IMR-90 (cell line): ENCODE measurements at regions not wholly inside any gene's neighbourhood (a gene's known extent, or its start where the extent isn't known, plus 50 kb on each side); places are given as distances from the start of the nearest gene placed in this dataset.

Experiments used
- ATAC-seq: fragments of 200-7000 bp; cut with Tn5 transposase; 2 replicates; pipeline ENCODE4 v1.9.1; 2020; ENCODE audit warnings: low read depth, mild to moderate bottlenecking, moderate library complexity
- BruUV-seq: library from RNA; stranded (reverse); fragments of 400-500 nt; replicated peaks from 2 replicates; lab custom pipeline; 2021; lab: Mats Ljungman, UMichigan
- CTCF ChIA-PET: fragments of 300-600 bp; formaldehyde crosslinking; extraction: SDS; loops from one replicate; lab custom pipeline; 2021; ENCODE audit warnings: antibody characterized with exemption; lab: Yijun Ruan, JAX
- POLR2A ChIA-PET: fragments of 300-600 bp; sonication (Branson Sonifier 250); formaldehyde crosslinking; loops from one replicate; lab custom pipeline; 2022; ENCODE audit warnings: antibody characterized with exemption; ENCODE audit not compliant: unreplicated experiment; lab: Charles Lee
- DNase-seq: peaks from one replicate; pipeline ENCODE4 v3.0.0; 2013
- H2AFZ ChIP-seq: replicated peaks from 2 replicates; pipeline ENCODE3; 2013; ENCODE audit warnings: low read length, mild to moderate bottlenecking; ENCODE audit not compliant: poor library complexity
- H2AK5ac ChIP-seq: 2 replicates; pipeline ENCODE4 v1.6.1; 2013; ENCODE audit warnings: low read depth, low read length, inconsistent platforms
- H2AK9ac ChIP-seq: replicated peaks from 2 replicates; pipeline ENCODE3; 2013; ENCODE audit warnings: mild to moderate bottlenecking, low read depth, low read length, moderate library complexity; ENCODE audit not compliant: poor library complexity
- H2BK120ac ChIP-seq: 2 replicates; pipeline ENCODE4 v1.6.1; 2013; ENCODE audit warnings: low read depth, low read length, inconsistent platforms
- H2BK15ac ChIP-seq: 3 replicates; pipeline ENCODE4 v1.6.1; 2013; ENCODE audit warnings: low read depth, low read length, inconsistent platforms
- H2BK20ac ChIP-seq: 2 replicates; pipeline ENCODE4 v1.6.1; 2013; ENCODE audit warnings: low read depth, mild to moderate bottlenecking, inconsistent platforms, low read length, moderate library complexity
- H2BK5ac ChIP-seq: 2 replicates; pipeline ENCODE4 v1.6.1; 2013; ENCODE audit warnings: mild to moderate bottlenecking, low read depth, low read length, inconsistent platforms; ENCODE audit not compliant: poor library complexity, severe bottlenecking
- H3K14ac ChIP-seq: replicated peaks from 2 replicates; pipeline ENCODE4 v1.6.1; 2013; ENCODE audit warnings: low read depth, low read length, inconsistent platforms
- H3K18ac ChIP-seq: 2 replicates; pipeline ENCODE4 v1.6.1; 2013; ENCODE audit warnings: low read depth, low read length, control low read depth
- H3K23ac ChIP-seq: 2 replicates; pipeline ENCODE4 v1.6.1; 2013; ENCODE audit warnings: low read depth, low read length, inconsistent platforms
- H3K27ac ChIP-seq: 2 replicates; pipeline ENCODE4 v1.5.1; 2013; ENCODE audit warnings: mild to moderate bottlenecking, control low read depth, low read length; ENCODE audit not compliant: insufficient read depth
- H3K27me3 ChIP-seq: 2 replicates; pipeline ENCODE4 v1.6.1; 2013; ENCODE audit warnings: low read length; ENCODE audit not compliant: control insufficient read depth, insufficient read depth
- H3K36me3 ChIP-seq: 2 replicates; pipeline ENCODE4 v1.6.1; 2013; ENCODE audit warnings: low read length, mixed read lengths; ENCODE audit not compliant: control insufficient read depth, insufficient read depth
- H3K4ac ChIP-seq: 2 replicates; pipeline ENCODE4 v1.6.1; 2013; ENCODE audit warnings: low read depth, low read length, inconsistent platforms
- H3K4me1 ChIP-seq: 2 replicates; pipeline ENCODE4 v1.6.1; 2013; ENCODE audit warnings: low read length, mixed read lengths; ENCODE audit not compliant: control insufficient read depth, insufficient read depth
- H3K4me2 ChIP-seq: 2 replicates; pipeline ENCODE4 v1.6.1; 2013; ENCODE audit warnings: low read depth, mild to moderate bottlenecking, control low read depth, low read length, moderate library complexity
- H3K4me3 ChIP-seq: 2 replicates; pipeline ENCODE4 v1.5.1; 2013; ENCODE audit warnings: low read depth, mild to moderate bottlenecking, control low read depth, low read length, moderate library complexity; ENCODE audit not compliant: insufficient read depth
- H3K56ac ChIP-seq: 2 replicates; pipeline ENCODE4 v1.6.1; 2013; ENCODE audit warnings: low read length, inconsistent platforms; ENCODE audit not compliant: insufficient read depth; ENCODE audit errors: extremely low read depth
- H3K79me1 ChIP-seq, 2 experiments: 2 replicates each; pipeline ENCODE4 v1.6.1; 2013; ENCODE audit warnings: low read length in 2 of 2, inconsistent platforms in 1 of 2, low read depth in 1 of 2
- H3K9ac ChIP-seq: 2 replicates; pipeline ENCODE4 v1.6.1; 2013; ENCODE audit warnings: low read depth, low read length, control low read depth
- H3K9me1 ChIP-seq: 2 replicates; pipeline ENCODE4 v1.6.1; 2013; ENCODE audit warnings: low read length, inconsistent platforms; ENCODE audit not compliant: insufficient read depth
- H3K9me3 ChIP-seq: 2 replicates; pipeline ENCODE4 v1.6.1; 2013; ENCODE audit warnings: low read length; ENCODE audit not compliant: control insufficient read depth, insufficient read depth
- H4K20me1 ChIP-seq: 2 replicates; pipeline ENCODE4 v1.6.1; 2013; ENCODE audit warnings: low read length, inconsistent platforms; ENCODE audit not compliant: insufficient read depth
- H4K5ac ChIP-seq: 2 replicates; pipeline ENCODE4 v1.6.1; 2013; ENCODE audit warnings: mild to moderate bottlenecking, low read depth, low read length, control low read depth
- H4K8ac ChIP-seq, 2 experiments: 2 replicates each; pipeline ENCODE4 v1.6.1; 2013; ENCODE audit warnings: low read depth in 2 of 2, low read length in 2 of 2, control low read depth in 1 of 2, inconsistent platforms in 1 of 2
- H4K91ac ChIP-seq: 2 replicates; pipeline ENCODE4 v1.6.1; 2013; ENCODE audit warnings: low read depth, low read length, inconsistent platforms; ENCODE audit not compliant: insufficient read depth
- BHLHE40 ChIP-seq: fragments of 150-350 bp; IDR thresholded peaks from 2 replicates; pipeline ENCODE4 v1.6.1; 2016; ENCODE audit warnings: mild to moderate bottlenecking, low read depth, low read length
- CEBPB ChIP-seq: IDR thresholded peaks from 2 replicates; pipeline ENCODE4 v1.6.1; 2012; ENCODE audit warnings: low read depth, low read length, improper control_type of control experiment
- CHD1 ChIP-seq: IDR thresholded peaks from 2 replicates; pipeline ENCODE4 v1.6.1; 2012; ENCODE audit warnings: low read depth, low read length, improper control_type of control experiment
- CTCF ChIP-seq: conservative IDR thresholded peaks from 2 replicates; pipeline ENCODE4 v1.5.1; 2012; ENCODE audit warnings: mild to moderate bottlenecking, low read depth, low read length, improper control_type of control experiment
- MAFK ChIP-seq: IDR thresholded peaks from 2 replicates; pipeline ENCODE4 v1.6.1; 2012; ENCODE audit warnings: low read depth, low read length, improper control_type of control experiment
- MAZ ChIP-seq: IDR thresholded peaks from 2 replicates; pipeline ENCODE4 v1.6.1; 2012; ENCODE audit warnings: low read depth, mild to moderate bottlenecking, low read length, improper control_type of control experiment, moderate library complexity, borderline replicate concordance
- MXI1 ChIP-seq: IDR thresholded peaks from 2 replicates; pipeline ENCODE4 v1.6.1; 2012; ENCODE audit warnings: low read depth, mild to moderate bottlenecking, low read length, moderate library complexity, borderline replicate concordance
- NFE2L2 ChIP-seq: fragments of 150-350 bp; IDR thresholded peaks from 2 replicates; pipeline ENCODE4 v1.6.1; 2016; ENCODE audit warnings: low read depth, mild to moderate bottlenecking, low read length
- RAD21 ChIP-seq: IDR thresholded peaks from 2 replicates; pipeline ENCODE4 v1.6.1; 2012; ENCODE audit warnings: low read length, improper control_type of control experiment
- RCOR1 ChIP-seq: IDR thresholded peaks from 2 replicates; pipeline ENCODE4 v1.6.1; 2012; ENCODE audit warnings: mild to moderate bottlenecking, low read length, improper control_type of control experiment; ENCODE audit not compliant: insufficient replicate concordance
- RFX5 ChIP-seq: IDR thresholded peaks from 2 replicates; pipeline ENCODE4 v1.8.0; 2012; ENCODE audit warnings: low read depth, mild to moderate bottlenecking, low read length, moderate library complexity
- SMC3 ChIP-seq: fragments of 150-350 bp; IDR thresholded peaks from 2 replicates; pipeline ENCODE4 v1.6.1; 2016; ENCODE audit warnings: low read depth, mild to moderate bottlenecking, antibody characterized with exemption, low read length, moderate library complexity
- whole genome bisulfite sequencing, 2 experiments: methylation state at CpG; one replicate each; pipeline versions ENCODE4 v1.1.5 to v1.1.7; 2013; ENCODE audit warnings: missing lambda C conversion rate in 2 of 2; ENCODE audit not compliant: insufficient read length in 1 of 2; ENCODE audit errors: extremely low coverage in 2 of 2; 5-methylcytosine and 5-hydroxymethylcytosine counted together
- dilution Hi-C: fragments of 300-500 bp; cut with HindIII; formaldehyde crosslinking; loops from one replicate; pipeline ENCODE4 v1.14.3; 2018; ENCODE audit warnings: low sequenced_read_pairs; ENCODE audit not compliant: unreplicated experiment
- in situ Hi-C: fragments of 300-500 bp; cut with MboI; formaldehyde crosslinking; loops from 3 replicates; pipeline ENCODE4 v1.14.3; 2019; ENCODE audit warnings: low sequenced_read_pairs, inconsistent platforms, mixed read lengths
- intact Hi-C: fragments of 100-400 bp; cut with micrococcal nuclease; formaldehyde crosslinking; loops from 2 replicates; pipeline ENCODE4 v1.10.0; 2022

DNA sequence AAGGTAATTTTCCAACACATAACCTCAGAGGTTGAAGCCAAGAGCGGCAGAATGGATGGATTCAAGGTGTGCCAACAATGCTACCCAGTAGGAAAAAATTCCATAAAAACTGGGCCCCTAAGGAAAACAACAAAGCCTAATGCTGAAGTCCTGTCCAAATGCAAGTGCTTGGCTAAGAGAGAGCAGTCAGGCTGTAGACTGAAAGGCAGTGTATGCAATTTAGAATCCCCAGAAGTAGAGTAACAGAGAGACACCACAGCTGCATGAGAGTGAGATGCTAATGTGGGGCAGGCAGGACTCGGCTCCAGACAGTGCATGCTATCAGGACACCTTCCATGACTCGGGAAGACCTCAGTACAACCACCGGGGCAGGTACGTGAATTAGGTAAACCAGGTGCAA is 124.5 kb downstream of the ZFAND4 start:
- Histone ChIP-seq H2BK20ac (no peak overlapping the region), H3K27me3 (no peaks in the 10 kb centered on the region), H2BK5ac (no peak overlapping the region), H2BK120ac (no peak overlapping the region), H3K4me2 (no peak overlapping the region), H4K91ac (no peak overlapping the region), H3K14ac (no peak overlapping the region), H2AK9ac (no peak overlapping the region), H2AK5ac (no peak overlapping the region), H4K20me1 (no peaks in the 10 kb centered on the region), H3K27ac (no peak overlapping the region), H3K9ac (no peak overlapping the region), H3K4me3 (no peak overlapping the region), H3K9me1 (no peaks in the 10 kb centered on the region), H3K56ac (no peak overlapping the region), H2BK15ac (no peak overlapping the region), H4K5ac (no peak overlapping the region), H2AFZ (no peak overlapping the region), H3K23ac (no peak overlapping the region), H3K4me1 (no peaks in the 10 kb centered on the region), H3K36me3 (no peaks in the 10 kb centered on the region), H3K79me1 (no peaks in the 10 kb centered on the region; a peak in 1 of 4 replicates), H3K18ac (no peak overlapping the region), H4K8ac (no peak overlapping the region), H3K4ac (no peak overlapping the region), H3K9me3 (no peaks in the 10 kb centered on the region)
- CTCF ChIA-PET, result no interaction called here
- BruUV-seq, result no TSS peak
- ATAC-seq, result no peak
- intact Hi-C loops (no loop called here), dilution Hi-C loops (no loop called here), in situ Hi-C loops (no loop called here)
- TF ChIP-seq CEBPB (no peak), MAZ (no peak), MXI1 (no peak), RFX5 (no peak), CHD1 (no peak), MAFK (no peak), BHLHE40 (no peak), CTCF (no peak), NFE2L2 (no peak), SMC3 (no peak), RAD21 (no peak), RCOR1 (no peak)
- POLR2A ChIA-PET, result no interaction called here
- DNase-seq, result no peak
- 100% methylated on average over 2 of the region's 5 CpGs; no CpG with 5 or more reads in 1 of the 2 experiments for WGBS, 2 experiments
